Muscle layer of colon (tissue), 2 donors: ENCODE measurements at regions not wholly inside any gene's neighbourhood (a gene's known extent, or its start where the extent isn't known, plus 50 kb on each side); places are given as distances from the start of the nearest gene placed in this dataset.

Experiments used
- H3K27ac ChIP-seq: one replicate; pipeline ENCODE4 v1.7.0; 2013; ENCODE audit warnings: low read depth, mild to moderate bottlenecking, low read length, moderate library complexity
- H3K27me3 ChIP-seq, 2 donors: one replicate each; pipeline ENCODE4 v1.7.0; 2013; ENCODE audit warnings: low read length in 2 of 2, mild to moderate bottlenecking in 2 of 2; ENCODE audit not compliant: insufficient read depth in 2 of 2, control insufficient read depth in 1 of 2
- H3K36me3 ChIP-seq: one replicate; pipeline ENCODE4 v1.7.0; 2013; ENCODE audit warnings: mild to moderate bottlenecking, low read length; ENCODE audit not compliant: insufficient read depth
- H3K4me1 ChIP-seq: one replicate; pipeline ENCODE4 v1.7.0; 2013; ENCODE audit warnings: mild to moderate bottlenecking, low read length; ENCODE audit not compliant: insufficient read depth
- H3K4me3 ChIP-seq, 2 donors: one replicate each; pipeline ENCODE4 v1.7.0; 2013; ENCODE audit warnings: low read length in 2 of 2, low read depth in 1 of 2, mild to moderate bottlenecking in 1 of 2, moderate library complexity in 1 of 2
- H3K9ac ChIP-seq: one replicate; pipeline ENCODE4 v1.7.0; 2013; ENCODE audit warnings: low read length
- H3K9me3 ChIP-seq: one replicate; pipeline ENCODE4 v1.7.0; 2013; ENCODE audit warnings: mild to moderate bottlenecking, low read length
- donor health status: abdominal sarcoma.
- donor health status: Adenocarcinoma of cecum.

DNA sequence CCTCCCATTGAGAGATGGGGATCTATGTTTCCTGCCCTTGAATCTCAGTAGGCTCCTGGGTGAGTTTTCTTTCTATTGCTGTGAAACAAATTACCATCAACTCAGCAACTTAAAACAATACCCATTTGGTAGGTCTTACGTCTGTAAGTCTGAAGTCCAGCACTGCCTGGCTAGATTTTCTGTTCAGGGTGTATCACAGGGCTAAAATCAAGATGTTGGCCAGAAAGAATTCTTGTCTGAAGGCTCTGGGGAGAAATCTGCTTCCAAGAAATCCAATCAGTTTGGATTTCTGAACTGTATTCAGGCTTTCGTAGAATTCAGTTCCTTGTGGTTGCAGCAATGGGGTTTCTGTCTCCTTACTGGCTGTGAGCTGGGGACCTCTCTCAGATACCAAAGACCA lies 99.6 kb upstream of the SLC24A3 start:
- no peaks in the 10 kb centered on the region for H3K27me3 ChIP-seq
- no peak overlapping the region for H3K27ac ChIP-seq
- no peaks in the 10 kb centered on the region for H3K9me3 ChIP-seq

DNA sequence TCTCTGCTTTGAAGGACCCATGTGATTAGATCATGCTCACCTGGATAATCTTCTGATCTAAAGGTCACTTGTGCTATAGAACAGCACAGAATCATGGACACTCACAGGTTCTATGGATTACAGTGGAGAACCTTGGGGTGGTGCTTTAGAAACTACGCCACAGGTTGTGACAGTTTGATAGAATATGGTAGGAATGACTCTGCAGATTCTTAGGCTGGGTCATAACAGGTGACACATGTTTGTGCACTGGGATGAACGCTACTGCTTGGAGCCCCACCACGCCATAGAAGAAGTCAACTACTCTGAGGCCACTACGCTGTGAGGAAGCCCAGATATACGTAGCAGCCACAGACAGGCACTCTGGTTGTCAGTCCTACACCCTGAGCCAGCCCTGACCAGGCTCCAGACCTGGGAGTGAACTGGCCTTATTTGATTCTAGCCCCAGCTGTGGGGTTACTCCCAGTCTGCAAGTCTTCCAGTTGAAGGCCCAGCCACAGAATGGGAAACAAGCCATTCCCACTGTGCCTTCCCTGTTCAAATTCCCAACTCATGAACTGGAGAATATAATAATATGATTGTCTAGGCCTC lies 99.0 kb upstream of the SLC24A3 start:
- Histone ChIP-seq H3K4me1 (peaks cover 14% of the 10 kb centered on the region), H3K27me3 (no peaks in the 10 kb centered on the region), H3K36me3 (no peaks in the 10 kb centered on the region), H3K27ac (no peak overlapping the region), H3K9ac (no peak overlapping the region), H3K9me3 (no peaks in the 10 kb centered on the region), H3K4me3 (no peak overlapping the region)

More for the DNA sequence above, 99.6 kb upstream of the SLC24A3 start:
- no peak overlapping the region for H3K9ac ChIP-seq
- no peaks in the 10 kb centered on the region for H3K36me3 ChIP-seq
- peaks cover 14% of the 10 kb centered on the region for H3K4me1 ChIP-seq
- H3K4me3 ChIP-seq, result no peak overlapping the region

DNA sequence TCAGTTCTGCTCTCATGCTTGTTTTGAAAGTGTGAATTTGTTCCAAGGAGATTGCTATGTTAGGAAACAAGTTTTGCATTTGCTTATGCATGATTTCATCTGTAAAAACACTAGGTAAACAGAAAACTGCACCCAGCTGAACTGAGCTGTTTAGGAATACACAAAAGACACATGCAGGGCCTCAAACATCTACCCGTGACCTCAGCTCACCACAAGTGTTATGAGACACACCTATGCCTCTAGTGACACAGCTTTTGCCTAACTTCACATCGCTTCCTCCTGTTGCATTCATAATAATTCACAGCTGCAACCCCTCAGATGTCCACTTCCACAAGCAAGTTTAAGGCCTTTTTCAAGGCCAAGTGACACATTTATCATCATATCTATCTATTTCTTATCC lies 98.0 kb upstream of the SLC24A3 start:
- no peaks in the 10 kb centered on the region for H3K36me3 ChIP-seq
- no peak overlapping the region for H3K4me3 ChIP-seq
- no peak overlapping the region for H3K9ac ChIP-seq
- H3K27me3 ChIP-seq, result no peaks in the 10 kb centered on the region
- H3K4me1 ChIP-seq, result peaks cover 14% of the 10 kb centered on the region
- H3K27ac ChIP-seq, result no peak overlapping the region
- H3K9me3 ChIP-seq, result no peaks in the 10 kb centered on the region

DNA sequence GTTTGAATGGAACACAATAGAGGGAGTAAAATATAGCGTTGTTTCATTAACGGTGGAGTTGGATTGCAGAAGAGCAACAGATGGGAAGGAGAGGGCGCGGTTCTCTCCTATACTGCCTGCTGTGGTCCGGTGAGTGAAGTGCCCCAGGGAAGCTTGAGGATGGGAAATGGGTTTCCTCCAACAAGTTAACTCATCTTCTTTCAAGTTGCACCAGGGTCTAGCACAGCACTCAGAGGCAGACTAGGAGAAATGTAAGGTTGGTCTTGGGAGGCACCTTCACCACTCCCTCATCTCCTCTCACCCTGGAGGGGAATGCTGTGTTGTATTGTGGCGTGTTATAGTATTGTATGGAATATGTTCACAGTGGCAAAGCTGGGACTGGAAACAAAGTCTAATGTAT lies 96.9 kb upstream of the SLC24A3 start:
- H3K4me3 ChIP-seq, result no peak overlapping the region
- no peak overlapping the region for H3K9ac ChIP-seq
- H3K9me3 ChIP-seq, result no peaks in the 10 kb centered on the region
- no peaks in the 10 kb centered on the region for H3K27me3 ChIP-seq
- H3K27ac ChIP-seq, result no peak overlapping the region
- peaks cover 18% of the 10 kb centered on the region for H3K4me1 ChIP-seq
- H3K36me3 ChIP-seq, result no peaks in the 10 kb centered on the region

DNA sequence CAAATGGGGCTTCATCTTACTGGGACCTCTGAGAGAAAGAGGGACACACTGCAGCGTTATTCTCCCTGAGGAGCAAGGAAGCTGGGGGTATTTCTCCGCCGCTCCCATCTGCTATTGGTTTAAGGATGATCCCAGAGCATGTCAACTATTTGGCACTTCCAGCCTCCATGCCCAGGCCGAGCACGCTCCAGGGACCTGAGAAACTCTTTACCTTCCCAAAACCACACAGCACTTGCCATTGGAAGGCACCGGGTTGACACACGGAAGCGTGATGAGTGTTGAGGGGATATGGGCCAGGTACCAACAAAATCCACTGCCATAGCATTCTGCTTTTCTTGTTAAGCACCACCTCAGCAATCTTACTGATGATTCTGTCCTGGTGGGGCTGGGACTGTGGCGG lies 92.4 kb upstream of the SLC24A3 start:
- H3K9ac ChIP-seq, result no peak overlapping the region
- no peak overlapping the region for H3K27ac ChIP-seq
- no peaks in the 10 kb centered on the region for H3K9me3 ChIP-seq
- peaks cover 15% of the 10 kb centered on the region for H3K4me1 ChIP-seq
- H3K36me3 ChIP-seq, result no peaks in the 10 kb centered on the region
- no peaks in the 10 kb centered on the region for H3K27me3 ChIP-seq
- no peak overlapping the region for H3K4me3 ChIP-seq

DNA sequence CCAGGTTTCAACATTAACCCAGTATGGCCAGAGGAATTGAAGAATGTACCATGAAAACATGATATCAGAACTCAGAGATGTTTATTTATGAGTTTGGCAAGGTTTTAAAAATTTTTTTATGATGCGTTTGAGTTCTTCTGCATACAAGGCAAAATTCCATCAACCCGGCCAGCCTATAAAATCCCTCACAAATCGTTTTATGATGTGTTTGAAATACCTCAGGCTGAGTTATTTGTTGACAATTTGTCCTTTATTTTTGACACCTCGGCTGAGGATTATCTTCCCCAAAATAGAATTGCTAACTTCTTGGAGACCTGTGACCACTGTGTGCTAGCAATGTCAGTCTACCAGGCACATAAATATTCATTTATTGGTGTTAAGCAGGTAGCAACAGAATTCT lies 91.9 kb upstream of the SLC24A3 start:
- peaks cover 15% of the 10 kb centered on the region for H3K4me1 ChIP-seq
- H3K9me3 ChIP-seq, result no peaks in the 10 kb centered on the region
- no peak overlapping the region for H3K27ac ChIP-seq
- no peaks in the 10 kb centered on the region for H3K36me3 ChIP-seq
- H3K4me3 ChIP-seq, result no peak overlapping the region
- H3K27me3 ChIP-seq, result no peaks in the 10 kb centered on the region
- H3K9ac ChIP-seq, result no peak overlapping the region

DNA sequence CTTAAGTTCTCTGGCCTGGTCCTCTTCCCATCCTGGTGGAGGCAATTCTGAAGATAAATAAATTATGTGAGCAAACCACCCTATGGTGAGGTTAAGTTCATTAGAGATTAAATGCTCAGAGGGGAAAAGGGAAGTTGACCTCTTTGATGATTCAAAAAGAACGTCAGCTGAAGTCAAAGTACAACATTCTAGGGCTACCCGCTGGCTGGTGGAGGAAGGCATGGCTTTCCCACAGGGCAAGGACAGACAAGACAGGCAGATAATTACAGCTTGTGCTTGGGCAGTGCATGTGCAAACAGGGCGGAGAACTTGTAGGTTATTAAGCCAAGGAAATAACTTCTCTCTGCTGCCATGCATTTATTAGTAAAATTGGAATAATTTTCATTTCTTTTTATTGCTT lies 91.0 kb upstream of the SLC24A3 start:
- Histone ChIP-seq H3K9ac (no peak overlapping the region), H3K9me3 (no peaks in the 10 kb centered on the region), H3K27ac (no peak overlapping the region), H3K36me3 (no peaks in the 10 kb centered on the region), H3K4me1 (peaks cover 15% of the 10 kb centered on the region), H3K4me3 (no peak overlapping the region), H3K27me3 (no peaks in the 10 kb centered on the region)

DNA sequence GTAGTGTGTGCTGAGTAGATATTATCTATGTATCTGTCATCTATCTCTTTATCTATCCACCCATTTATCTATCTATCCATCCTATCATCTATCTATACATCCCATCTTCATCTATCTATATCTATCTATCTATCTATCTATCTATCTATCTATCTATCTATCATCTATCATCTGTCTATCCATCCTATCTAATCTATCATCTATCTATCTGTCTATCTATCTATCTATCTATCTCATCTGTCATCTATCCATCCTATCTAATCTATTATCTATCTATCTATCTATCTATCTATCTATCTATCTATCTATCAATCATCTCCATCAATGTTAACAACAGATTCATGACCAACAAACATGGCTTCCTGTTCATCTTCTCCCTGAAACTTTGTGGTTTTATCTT lies 90.5 kb upstream of the SLC24A3 start:
- no peak overlapping the region for H3K9ac ChIP-seq
- no peaks in the 10 kb centered on the region for H3K9me3 ChIP-seq
- H3K4me3 ChIP-seq, result no peak overlapping the region
- H3K27ac ChIP-seq, result no peak overlapping the region
- no peaks in the 10 kb centered on the region for H3K27me3 ChIP-seq
- H3K36me3 ChIP-seq, result no peaks in the 10 kb centered on the region
- H3K4me1 ChIP-seq, result peaks cover 15% of the 10 kb centered on the region

DNA sequence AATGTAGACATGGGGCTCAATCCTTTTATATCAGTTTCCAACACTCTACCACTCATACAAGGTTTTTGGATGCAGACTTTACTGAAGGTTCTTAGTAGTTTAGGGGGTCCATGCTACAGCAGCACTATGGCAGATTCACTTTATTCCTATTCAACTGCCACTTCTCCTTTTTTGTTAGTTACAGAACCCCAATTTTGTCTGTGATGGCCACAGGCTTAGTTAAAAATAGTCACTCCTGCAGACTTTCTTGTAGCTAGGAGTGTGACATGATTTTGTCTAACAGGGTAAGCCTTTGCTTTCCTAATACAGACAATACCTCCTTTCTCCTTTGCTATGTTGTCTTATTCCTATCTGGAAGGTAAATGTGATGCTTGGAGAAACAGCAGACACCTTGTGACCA lies 90.0 kb upstream of the SLC24A3 start:
- Histone ChIP-seq H3K27ac (no peak overlapping the region), H3K27me3 (no peaks in the 10 kb centered on the region), H3K36me3 (no peaks in the 10 kb centered on the region), H3K4me1 (peaks cover 15% of the 10 kb centered on the region), H3K9me3 (no peaks in the 10 kb centered on the region), H3K4me3 (no peak overlapping the region), H3K9ac (no peak overlapping the region)

DNA sequence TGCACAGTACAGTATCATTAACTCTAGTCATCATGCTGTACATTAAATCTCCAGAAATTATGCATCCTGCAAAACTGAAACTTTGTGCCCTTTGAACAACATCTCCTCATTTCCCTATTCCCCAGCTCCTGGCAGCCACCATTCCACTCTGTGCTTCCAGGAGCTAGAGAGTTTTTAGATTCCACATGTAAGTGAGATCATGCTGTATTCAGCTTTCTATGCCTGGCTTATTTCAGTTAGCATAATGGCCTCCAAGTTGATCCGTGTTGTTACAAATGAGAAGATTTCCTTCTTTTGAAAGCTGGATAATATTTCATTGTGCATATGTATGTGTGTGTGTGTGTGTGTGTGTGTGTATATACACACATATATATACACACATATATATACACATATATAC lies 86.9 kb upstream of the SLC24A3 start:
- Histone ChIP-seq H3K9me3 (no peaks in the 10 kb centered on the region), H3K9ac (no peak overlapping the region), H3K27ac (no peak overlapping the region), H3K27me3 (no peaks in the 10 kb centered on the region), H3K4me3 (no peak overlapping the region), H3K4me1 (peaks cover 7% of the 10 kb centered on the region), H3K36me3 (no peaks in the 10 kb centered on the region)

DNA sequence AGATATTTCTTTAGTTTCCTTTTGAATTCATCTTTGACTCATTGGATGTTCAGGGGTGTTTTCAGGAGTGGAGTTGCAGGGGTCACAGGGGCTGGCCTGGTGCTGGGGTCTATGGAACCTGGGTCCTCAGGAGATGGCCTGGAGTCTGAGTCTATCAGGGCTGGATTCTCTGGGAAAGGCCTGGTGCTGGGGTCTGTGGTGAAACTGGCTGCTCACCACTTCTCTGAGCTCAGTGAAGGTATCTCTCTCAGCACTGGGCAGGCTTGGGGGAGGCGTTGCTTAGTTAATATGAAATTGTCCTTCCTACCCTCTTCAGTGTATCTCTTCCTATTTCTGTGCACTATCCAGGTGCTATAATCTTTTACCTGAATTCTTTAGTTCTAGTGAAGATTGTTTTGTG lies 83.1 kb upstream of the SLC24A3 start:
- no peak overlapping the region for H3K4me3 ChIP-seq
- H3K9me3 ChIP-seq, result no peaks in the 10 kb centered on the region
- H3K36me3 ChIP-seq, result no peaks in the 10 kb centered on the region
- H3K9ac ChIP-seq, result no peak overlapping the region
- no peaks in the 10 kb centered on the region for H3K27me3 ChIP-seq
- no peaks in the 10 kb centered on the region for H3K4me1 ChIP-seq
- H3K27ac ChIP-seq, result no peak overlapping the region

DNA sequence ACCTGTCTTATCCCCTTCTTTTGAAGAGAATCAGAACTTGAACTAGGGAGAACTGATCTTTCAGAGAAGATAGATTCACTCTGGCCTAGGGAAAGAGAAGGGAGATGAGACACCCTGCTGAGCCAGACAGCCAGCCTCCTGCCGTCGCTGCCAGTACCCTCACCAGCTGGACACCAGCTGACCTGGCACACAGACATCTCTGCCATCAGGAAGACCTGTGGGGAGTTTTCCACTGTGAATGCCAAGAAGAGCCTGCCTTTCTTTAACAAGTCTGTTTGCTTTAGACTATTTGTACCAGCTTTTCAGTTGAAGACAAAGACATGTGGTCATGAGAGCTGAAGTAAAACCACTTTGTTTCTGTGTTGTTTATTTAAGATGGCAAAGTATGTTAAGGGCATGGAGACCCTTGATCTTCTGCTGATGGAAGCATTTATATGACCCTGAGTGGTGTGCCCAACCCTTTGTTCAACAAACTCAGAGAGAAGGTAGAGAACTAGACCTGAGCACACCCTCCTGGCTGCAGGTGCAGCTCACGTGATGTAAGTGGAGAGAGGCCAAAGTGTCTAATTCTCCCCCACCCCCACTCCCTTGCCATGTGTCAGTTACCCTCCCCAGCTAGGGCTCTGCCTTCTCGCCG lies 82.3 kb upstream of the SLC24A3 start:
- no peaks in the 10 kb centered on the region for H3K36me3 ChIP-seq
- H3K27me3 ChIP-seq, result no peaks in the 10 kb centered on the region
- H3K27ac ChIP-seq, result no peak overlapping the region
- no peaks in the 10 kb centered on the region for H3K4me1 ChIP-seq
- H3K4me3 ChIP-seq, result no peak overlapping the region
- H3K9me3 ChIP-seq, result no peaks in the 10 kb centered on the region
- no peak overlapping the region for H3K9ac ChIP-seq
